ENCODE measurements at regions not wholly inside any gene's neighbourhood (a gene's known extent, or its start where the extent isn't known, plus 50 kb on each side); places are given as distances from the start of the nearest gene placed in this dataset.
"Not testable (repeated sequence)": the region's sequence is repeated elsewhere in the genome, so short reads cannot be mapped to it uniquely, and the experiment has no call there.

DNA sequence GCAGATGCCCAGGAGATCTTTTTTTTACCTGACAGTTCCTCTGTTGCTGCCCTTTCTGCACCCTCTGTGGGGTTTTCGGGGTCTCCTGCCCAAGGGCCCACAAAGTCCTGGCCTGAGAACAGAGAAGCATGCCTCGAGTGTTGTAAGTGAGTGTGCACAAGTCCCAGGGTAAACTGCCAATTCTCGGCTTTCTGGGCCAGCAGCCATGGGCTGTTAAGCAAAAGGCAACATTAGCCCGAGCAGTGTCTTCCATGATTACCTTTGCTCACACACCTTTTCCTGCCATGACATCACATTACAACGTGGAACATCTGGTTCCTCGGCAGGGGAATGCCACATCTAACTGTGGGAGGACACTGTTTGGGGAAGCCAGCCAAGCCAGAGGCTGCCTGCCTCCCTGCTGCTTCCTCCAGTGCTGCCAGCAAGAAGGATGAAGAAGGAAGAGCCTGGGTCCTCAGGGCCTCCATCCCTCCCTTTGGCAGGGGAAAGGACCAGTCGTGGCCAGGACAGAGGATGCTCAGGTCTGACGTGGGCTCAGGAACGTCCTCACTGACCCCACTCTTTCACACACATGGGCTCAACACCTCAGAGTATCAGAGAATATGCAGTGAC lies 485.9 kb downstream of the OMA1 start:
- TF ChIP-seq, protein P1, sequence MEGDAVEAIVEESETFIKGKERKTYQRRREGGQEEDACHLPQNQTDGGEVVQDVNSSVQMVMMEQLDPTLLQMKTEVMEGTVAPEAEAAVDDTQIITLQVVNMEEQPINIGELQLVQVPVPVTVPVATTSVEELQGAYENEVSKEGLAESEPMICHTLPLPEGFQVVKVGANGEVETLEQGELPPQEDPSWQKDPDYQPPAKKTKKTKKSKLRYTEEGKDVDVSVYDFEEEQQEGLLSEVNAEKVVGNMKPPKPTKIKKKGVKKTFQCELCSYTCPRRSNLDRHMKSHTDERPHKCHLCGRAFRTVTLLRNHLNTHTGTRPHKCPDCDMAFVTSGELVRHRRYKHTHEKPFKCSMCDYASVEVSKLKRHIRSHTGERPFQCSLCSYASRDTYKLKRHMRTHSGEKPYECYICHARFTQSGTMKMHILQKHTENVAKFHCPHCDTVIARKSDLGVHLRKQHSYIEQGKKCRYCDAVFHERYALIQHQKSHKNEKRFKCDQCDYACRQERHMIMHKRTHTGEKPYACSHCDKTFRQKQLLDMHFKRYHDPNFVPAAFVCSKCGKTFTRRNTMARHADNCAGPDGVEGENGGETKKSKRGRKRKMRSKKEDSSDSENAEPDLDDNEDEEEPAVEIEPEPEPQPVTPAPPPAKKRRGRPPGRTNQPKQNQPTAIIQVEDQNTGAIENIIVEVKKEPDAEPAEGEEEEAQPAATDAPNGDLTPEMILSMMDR (IDR thresholded peaks at IDR 0.05): no peak
- no peaks in the 10 kb centered on the region; the same call in 1 of the 2 replicates for H3K27me3 Mint-ChIP-seq (ENCODE audit: insufficient read depth)
- peaks cover 33% of the 10 kb centered on the region for H3K9me3 Mint-ChIP-seq
- no peak overlapping the region for H3K4me3 Mint-ChIP-seq
- H3K4me1 Mint-ChIP-seq (ENCODE audit: low read depth): no peaks in the 10 kb centered on the region
- H3K36me3 Mint-ChIP-seq (ENCODE audit: low read depth): no peaks in the 10 kb centered on the region
- DNase-seq: no peak
- H3K27ac Mint-ChIP-seq: no peak overlapping the region

DNA sequence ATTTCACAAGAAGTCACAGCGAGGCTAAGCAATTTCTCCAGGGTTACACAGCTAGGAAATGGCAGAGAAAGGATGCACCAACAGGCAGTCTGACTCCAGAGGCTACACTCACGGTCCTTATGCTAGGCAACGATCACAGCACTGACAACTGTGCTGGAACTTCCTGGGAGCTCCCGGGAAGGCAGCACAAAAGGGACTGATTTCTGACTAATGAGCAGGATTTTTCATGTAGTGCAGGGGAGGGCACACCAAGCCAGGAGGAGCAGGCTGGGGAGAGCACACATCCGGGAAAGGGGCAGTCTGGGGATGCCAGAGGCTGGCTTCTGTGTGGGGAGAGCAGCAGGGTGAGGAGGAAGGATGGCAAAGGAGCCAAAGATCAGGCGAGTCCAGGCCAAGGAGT lies 486.7 kb downstream of the OMA1 start:
- Mint-ChIP-seq H3K36me3 (ENCODE audit: low read depth) (no peaks in the 10 kb centered on the region), H3K9me3 (peaks cover 30% of the 10 kb centered on the region), H3K27ac (no peak overlapping the region), H3K27me3 (ENCODE audit: insufficient read depth) (peaks cover 2% of the 10 kb centered on the region; the same call in 1 of the 2 replicates), H3K4me3 (no peak overlapping the region), H3K4me1 (ENCODE audit: low read depth) (no peaks in the 10 kb centered on the region)
- DNase-seq: no peak
- TF ChIP-seq, protein P1 (IDR thresholded peaks at IDR 0.05): no peak

DNA sequence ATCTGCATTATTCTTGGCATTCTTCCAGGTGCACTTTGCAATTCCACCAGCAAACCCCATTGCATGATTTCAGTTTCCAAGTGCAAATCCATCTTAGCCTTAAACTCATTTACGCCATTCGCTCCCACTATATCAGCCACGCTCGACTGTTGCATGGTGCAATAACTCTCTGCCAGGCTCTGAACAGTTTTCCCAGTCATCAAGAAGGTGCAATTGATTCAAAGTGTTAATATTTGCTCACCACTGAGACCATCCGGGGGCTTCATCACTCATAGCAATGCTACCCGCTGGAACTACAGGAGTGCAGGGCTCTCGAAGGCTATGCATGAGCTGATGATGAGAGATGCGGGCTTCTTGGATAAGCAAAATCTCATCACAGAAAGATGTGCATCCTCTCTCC lies 488.2 kb downstream of the OMA1 start:
- DNase-seq: no peak
- Mint-ChIP-seq H3K4me1 (ENCODE audit: low read depth) (no peaks in the 10 kb centered on the region), H3K4me3 (no peak overlapping the region), H3K36me3 (ENCODE audit: low read depth) (no peaks in the 10 kb centered on the region), H3K27ac (no peak overlapping the region), H3K9me3 (peaks cover 37% of the 10 kb centered on the region), H3K27me3 (ENCODE audit: insufficient read depth) (peaks cover 2% of the 10 kb centered on the region; the same call in 1 of the 2 replicates)
- TF ChIP-seq, protein P1 (IDR thresholded peaks at IDR 0.05): no peak

DNA sequence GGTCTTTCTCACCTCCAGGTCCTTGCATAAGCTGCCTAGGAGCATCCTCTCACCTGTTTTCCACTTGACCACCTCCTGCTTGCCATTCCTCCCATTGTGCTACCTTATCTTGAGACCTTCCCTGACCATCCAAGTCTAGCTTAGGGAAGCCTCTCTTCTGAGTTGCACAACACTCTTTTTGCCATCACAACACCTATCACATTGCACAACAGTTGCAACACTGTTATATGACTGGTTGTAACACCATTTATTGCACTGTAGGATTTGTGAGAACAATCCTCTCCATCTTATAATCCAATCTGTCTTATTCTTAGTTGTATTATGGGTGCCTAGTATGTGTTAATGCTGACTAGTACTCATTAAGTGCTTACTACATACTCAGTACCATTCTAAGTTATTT lies 488.7 kb downstream of the OMA1 start:
- H3K27me3 Mint-ChIP-seq (ENCODE audit: insufficient read depth): peaks cover 2% of the 10 kb centered on the region; the same call in 1 of the 2 replicates
- no peaks in the 10 kb centered on the region for H3K4me1 Mint-ChIP-seq (ENCODE audit: low read depth)
- H3K36me3 Mint-ChIP-seq (ENCODE audit: low read depth): no peaks in the 10 kb centered on the region
- H3K27ac Mint-ChIP-seq: no peak overlapping the region
- H3K4me3 Mint-ChIP-seq: no peak overlapping the region
- no peak for DNase-seq
- H3K9me3 Mint-ChIP-seq: peaks cover 37% of the 10 kb centered on the region
- TF ChIP-seq, protein P1 (IDR thresholded peaks at IDR 0.05): no peak

DNA sequence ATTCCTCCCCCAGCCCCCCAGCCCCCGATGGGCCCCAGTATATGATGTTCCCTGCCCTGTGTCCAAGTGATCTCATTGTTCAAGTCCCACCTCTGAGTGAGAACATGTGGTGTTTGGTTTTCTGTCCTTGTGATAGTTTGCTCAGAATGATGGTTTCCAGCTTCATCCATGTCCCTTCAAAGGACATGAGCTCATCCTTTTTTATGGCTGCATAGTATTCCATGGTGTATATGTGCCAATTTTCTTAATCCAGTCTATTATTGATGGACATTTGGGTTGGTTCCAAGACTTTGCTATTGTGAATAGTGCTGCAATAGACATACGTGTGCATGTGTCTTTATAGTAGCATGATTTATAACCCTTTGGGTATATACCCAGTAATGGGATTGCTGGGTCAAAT lies 495.3 kb downstream of the OMA1 start:
- not testable (repeated sequence) for DNase-seq; H3K4me3 Mint-ChIP-seq; H3K27ac Mint-ChIP-seq; H3K36me3 Mint-ChIP-seq (ENCODE audit: low read depth); H3K4me1 Mint-ChIP-seq (ENCODE audit: low read depth); H3K27me3 Mint-ChIP-seq (ENCODE audit: insufficient read depth)
- H3K9me3 Mint-ChIP-seq: peaks cover 39% of the 10 kb centered on the region

DNA sequence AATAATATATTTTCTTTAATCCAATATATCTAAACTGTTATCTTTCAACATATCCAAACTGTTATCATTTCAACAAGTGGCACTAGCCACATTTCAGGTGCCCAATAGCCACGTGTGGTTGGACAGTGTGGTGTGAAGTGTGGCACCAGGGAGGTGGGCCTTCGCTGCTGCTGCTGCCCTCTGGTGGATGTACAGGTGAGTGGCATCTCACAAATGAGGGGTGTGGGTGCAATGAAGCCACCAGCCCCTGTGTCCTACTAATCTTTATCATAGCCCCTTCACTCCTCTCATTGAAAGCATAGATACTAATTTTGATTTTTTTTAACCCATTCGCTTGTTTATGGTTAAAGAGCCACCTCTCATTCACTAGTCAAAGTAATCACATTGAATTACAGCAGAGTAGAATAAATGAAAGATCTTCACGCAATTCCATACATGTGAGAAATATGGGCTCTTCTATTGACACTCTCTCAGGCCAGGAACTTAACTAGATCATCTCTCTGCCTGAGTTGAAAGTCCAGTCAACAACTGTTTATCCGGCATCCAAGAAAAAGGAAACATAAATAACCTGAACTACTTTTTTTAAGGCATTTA lies 499.2 kb downstream of the OMA1 start:
- Mint-ChIP-seq H3K4me1 (ENCODE audit: low read depth) (no peaks in the 10 kb centered on the region), H3K27ac (no peak overlapping the region), H3K4me3 (no peak overlapping the region), H3K27me3 (ENCODE audit: insufficient read depth) (peaks cover 1% of the 10 kb centered on the region; the same call in 1 of the 2 replicates), H3K36me3 (ENCODE audit: low read depth) (no peaks in the 10 kb centered on the region), H3K9me3 (peaks cover 22% of the 10 kb centered on the region)
- DNase-seq: no peak
- TF ChIP-seq, protein P1 (IDR thresholded peaks at IDR 0.05): peak; percentile 79

All from HFFc6 (cell line).